ENCODE measurements at regions not wholly inside any gene's neighbourhood (a gene's known extent, or its start where the extent isn't known, plus 50 kb on each side); places are given as distances from the start of the nearest gene placed in this dataset.
"Not testable (repeated sequence)": the region's sequence is repeated elsewhere in the genome, so short reads cannot be mapped to it uniquely, and the experiment has no call there.

- no peak for DNase-seq
Measured at GRCh38 chr3:66633402-66634381, 132.9 kb upstream of the LRIG1 start.

DNA sequence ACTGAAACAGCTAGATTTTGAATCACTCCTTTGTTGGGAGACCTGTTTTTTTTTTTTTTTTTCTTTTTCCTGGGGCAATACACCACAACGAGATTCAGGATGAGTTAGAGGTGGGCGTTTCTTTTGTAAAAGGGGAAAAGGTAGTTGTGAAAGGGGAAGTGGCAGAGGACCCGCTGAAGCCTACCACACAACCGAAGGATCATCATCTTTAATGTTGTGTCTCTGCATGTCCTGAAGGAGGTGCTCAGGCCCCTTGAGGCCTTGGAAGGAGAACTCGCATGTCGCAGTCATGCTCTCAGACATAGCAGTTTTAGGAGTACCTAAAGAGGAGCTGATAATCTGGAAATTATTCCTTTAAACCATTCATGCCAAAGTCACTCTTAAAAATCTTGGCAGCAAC is 137.9 kb upstream of the LRIG1 start:
- DNase-seq: no peak

DNA sequence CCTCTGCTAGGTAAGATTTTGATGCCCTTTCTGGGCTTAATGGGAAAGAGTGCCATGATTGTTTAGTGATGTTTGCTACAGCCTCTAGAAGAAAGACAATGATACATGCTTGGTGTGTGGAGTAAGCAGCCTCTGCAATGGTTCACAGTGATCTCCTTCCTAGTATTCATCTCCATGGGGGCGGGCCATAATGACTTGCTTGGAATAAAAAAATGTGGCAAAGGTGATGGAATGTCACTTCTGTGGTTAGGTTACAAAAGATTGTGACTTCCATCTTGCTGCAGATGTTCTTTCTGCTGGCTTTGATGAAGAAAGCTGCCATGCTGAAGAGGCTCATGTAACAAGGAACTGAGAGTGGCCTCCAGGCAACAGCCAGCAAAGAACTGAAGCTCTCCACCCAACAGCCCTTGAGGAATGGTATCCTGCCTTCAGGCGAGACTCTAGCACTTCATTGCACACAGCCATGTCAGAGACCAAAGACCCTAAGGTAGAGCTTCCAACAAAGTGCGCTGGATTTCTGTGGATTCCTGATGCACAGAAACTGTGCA is 139.1 kb upstream of the LRIG1 start:
- DNase-seq: no peak

GRCh38 chr3:66642019-66642418 is 141.2 kb upstream of the LRIG1 start:
- DNase-seq: no peak

- DNase-seq: no peak
Measured at GRCh38 chr3:66642484-66642883, 141.7 kb upstream of the LRIG1 start.

DNA sequence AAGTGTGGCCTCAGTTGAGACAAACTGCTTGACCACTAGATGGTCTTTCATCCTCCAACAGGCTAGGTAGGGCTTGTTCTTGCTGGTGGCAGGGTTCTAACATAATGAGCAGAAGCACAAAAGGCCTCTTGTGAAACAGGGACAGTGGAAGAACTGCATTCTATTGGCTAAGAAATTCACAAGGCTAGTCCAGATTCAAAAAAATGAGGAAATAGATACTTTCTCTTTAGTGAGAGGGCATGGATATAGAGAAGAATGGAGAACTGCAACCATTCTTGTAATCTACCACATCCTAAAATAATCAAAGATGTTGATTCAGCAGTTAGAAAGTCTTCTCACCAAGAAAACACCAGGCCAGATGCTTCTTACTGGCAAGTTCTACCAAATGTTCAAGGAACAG is 143.7 kb upstream of the LRIG1 start:
- DNase-seq: peak; percentile 5

DNA sequence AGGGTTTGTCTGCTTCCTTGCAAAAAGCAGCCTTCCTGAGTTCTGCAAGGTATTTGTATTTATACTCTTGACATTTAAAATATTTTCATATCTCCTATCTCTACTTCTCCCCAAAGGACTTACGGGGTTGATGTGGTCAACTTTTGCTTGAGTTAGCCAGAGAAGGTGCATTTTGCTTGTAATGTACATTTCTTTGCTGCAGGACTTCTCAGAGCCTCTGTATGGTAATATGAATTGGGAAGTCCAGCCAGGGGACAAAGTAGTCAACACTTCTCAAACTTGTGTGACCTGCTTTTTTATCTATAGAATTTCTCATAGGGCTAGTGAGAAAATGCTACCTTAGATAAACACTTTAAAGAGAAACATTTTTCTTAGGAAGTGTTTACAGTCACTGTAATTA is 148.2 kb upstream of the LRIG1 start:
- DNase-seq: no peak

DNA sequence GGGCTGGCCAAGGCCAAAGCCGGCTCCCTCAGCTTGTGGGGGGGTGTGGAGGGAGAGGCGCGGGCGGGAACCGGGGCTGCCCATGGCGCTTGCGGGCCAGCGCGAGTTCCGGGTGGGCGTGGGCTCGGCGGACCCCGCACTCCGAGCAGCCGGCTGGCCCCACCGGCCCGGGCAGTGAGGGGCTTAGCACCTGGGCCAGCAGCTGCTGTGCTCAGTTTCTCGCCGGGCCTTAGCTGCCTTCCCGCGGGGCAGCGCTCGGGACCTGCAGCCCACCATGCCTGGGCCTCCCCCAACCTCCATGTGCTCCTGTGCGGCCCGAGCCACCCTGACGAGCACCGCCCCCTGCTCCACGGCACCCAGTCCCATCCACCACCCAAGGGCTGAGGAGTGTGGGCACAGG is 150.7 kb upstream of the LRIG1 start:
- DNase-seq: not testable (repeated sequence)

- not testable (repeated sequence) for DNase-seq
Measured at GRCh38 chr3:66652100-66652499, 151.3 kb upstream of the LRIG1 start.

GRCh38 chr3:66655044-66655443 is 154.2 kb upstream of the LRIG1 start:
- no peak for DNase-seq

DNA sequence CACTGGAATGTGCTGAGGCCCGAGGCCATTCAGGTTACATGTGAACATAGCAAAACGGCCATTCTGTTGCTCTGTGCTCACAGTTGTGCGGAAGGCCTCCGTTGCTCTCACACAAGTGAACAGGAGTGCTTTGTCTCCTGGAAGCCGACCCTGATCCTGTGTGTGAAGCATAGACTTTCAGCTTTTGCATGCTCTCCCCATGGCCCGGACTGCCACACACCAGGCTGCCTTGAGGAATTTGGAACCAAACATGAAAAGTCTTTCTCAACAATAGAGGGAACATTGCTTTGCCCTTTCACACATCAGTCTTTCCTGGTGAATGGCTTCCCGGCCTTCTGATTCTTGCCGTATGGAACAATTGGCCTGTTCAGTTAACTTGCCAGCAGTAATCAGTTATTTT is 154.8 kb upstream of the LRIG1 start:
- no peak for DNase-seq

- DNase-seq: no peak
Measured at GRCh38 chr3:66656609-66657008, 155.8 kb upstream of the LRIG1 start.

DNA sequence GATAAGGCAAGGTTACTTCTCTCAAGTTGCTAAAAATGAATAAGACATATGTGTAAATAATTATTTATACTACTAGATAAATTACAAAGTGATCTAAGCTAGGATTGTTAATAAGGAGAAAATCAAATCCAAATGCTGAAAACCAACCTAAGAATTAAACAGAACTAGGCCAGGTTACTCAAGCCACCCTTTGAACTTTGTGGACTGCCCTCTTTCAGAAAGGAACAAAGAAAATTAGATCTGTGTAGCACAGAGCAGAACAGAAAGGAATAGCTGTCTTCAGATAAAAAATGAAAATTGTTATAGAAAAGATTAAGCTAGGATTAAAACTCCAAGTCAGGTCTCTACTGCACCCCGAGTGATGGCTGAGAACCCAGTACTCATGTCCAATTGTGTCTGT is 158.2 kb upstream of the LRIG1 start:
- no peak for DNase-seq

DNA sequence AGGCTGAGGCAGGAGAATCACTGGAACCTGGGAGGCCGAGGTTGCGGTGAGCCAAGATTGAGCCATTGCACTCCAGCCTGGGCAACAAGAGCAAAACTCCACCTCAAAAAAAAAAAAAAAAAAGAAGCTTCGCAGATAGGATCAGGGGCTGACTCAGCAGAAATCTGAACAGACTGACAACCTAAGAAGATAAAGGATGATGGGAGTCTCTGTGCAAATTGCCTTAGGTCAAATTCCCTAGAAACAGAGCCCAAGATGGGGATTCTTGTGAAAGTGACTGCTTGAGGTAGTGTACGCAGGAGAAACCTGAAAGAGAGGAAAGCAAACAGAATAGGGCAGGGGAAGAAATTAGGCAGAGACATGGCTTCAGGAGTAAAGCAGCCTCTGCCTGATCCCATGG is 160.8 kb upstream of the LRIG1 start:
- DNase-seq: no peak

- DNase-seq: no peak
Measured at GRCh38 chr3:66662894-66663293, 162.1 kb upstream of the LRIG1 start.

DNA sequence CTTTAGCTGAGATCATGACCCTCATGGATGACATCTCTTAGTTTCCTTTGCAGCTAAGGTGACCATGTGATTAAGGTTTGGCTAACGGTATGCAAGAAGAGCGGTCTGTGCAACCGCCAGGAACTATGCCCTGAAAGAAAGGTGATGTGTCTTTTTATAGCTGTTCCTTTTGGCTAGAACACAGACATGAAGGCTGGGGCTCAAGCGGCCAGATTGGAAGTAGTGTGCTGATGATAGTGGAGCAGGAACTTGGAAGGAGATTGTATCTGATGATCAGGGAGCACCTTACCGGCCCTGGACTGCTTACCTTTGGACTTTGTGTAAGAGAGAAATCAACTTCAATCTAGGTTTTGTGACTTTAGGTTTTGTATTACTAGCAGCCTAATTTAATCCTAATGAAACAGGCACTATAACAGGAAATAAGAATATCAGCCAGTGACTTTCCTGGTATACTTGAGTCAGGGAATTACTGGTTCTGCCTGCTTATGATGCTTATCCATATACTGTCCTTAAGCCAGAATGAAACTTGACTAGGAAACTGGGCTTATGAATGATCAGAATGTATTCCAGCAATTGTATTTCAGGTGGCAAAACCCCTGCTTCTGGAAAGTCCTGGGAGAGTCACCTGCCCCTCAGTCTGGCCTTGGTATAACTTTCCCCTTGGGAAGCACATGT is 164.3 kb upstream of the LRIG1 start:
- DNase-seq: no peak

DNA sequence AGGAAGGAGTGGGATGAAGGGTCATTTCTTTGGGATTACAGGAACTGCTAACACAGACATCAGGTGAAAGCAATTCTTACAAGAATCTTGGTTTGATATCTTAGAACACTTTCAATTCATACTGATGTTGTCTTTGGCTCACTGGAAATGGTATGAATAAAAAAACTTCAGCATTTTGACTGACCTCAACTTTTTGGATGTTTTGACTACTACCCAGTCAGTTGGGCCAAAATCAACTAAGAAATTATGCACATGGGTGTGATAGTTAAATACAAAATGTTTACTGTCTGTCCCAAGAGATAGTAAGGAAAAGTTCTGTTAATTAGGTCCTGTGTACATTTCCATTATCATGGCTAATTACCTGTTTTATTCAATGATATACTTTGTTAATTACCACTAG is 165.5 kb upstream of the LRIG1 start:
- DNase-seq: no peak

DNA sequence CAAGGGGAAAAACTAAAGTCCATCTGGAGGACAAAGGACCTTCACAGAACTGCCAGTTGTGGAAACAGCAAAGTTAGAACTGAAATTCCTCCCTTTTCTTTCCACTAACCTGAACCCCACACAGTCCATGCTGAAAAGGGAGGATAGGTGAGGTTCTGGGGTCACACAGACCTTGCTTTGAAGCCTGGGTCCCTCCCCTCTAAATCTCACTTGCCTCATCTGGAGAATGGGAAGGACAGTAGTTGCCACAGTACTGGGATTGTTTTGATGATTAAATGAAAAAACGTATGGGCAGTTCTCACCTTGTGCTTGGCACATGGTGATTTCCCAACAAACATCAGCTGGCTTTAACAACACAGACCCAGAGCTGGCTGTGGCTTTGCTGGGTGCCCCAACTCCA is 166.4 kb upstream of the LRIG1 start:
- DNase-seq: no peak

GRCh38 chr3:66671291-66671690 is 170.5 kb upstream of the LRIG1 start:
- DNase-seq: no peak

DNA sequence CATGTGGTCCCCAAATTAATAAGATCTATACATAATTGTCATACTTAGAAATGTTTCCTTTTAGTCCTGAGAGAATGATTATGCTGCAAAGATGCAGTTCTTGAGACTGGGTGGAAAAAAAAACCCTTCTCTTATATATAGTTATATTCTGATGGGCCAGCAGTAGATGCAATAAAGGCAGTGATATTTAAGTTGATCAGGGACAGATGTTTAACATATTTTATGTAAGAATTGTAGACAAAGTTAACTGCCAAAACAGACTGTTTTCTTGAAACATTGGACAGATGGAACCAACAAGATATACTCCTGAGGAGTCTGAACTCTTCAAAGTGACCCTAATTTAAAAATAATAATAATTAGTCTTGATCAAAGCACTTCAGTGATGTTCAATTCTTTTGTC is 172.0 kb upstream of the LRIG1 start:
- no peak for DNase-seq

DNA sequence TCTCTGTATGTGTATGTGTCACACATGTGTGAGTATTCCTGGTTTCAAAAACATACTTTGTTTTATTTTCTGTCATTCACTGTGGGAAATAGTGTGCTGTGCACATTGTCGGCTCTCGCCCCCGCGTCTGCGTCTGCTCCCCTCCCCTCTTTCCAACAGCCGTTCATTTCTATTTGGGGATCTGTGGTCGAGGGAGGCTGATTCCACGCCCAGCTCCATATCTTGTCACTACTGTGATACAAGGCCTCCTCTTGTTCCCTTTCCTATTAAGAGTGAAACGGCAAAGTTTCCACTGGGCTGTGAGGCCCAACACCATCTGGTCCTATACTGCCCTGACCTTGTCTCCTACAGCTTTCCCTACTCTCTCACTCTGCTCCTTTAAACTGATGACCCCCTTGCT is 172.5 kb upstream of the LRIG1 start:
- no peak for DNase-seq

DNA sequence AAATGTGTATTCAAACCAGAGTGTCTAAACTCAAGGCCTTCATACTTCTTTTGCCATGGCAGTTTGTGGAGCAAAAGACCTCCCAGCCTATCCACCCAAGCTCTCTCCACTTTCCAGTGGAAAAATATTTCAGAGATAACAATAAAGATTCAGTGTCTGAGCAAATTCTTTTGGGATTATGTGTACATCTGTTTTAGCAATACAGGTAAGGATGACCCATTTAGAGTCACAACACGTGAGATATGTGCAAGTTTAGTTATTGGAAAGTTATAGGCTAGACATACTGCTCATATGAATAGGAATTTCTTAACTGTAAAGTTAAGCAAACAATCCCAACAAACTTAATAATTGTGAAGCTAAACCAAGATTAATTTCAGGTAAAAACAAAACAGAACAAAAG is 174.5 kb upstream of the LRIG1 start:
- no peak for DNase-seq

DNA sequence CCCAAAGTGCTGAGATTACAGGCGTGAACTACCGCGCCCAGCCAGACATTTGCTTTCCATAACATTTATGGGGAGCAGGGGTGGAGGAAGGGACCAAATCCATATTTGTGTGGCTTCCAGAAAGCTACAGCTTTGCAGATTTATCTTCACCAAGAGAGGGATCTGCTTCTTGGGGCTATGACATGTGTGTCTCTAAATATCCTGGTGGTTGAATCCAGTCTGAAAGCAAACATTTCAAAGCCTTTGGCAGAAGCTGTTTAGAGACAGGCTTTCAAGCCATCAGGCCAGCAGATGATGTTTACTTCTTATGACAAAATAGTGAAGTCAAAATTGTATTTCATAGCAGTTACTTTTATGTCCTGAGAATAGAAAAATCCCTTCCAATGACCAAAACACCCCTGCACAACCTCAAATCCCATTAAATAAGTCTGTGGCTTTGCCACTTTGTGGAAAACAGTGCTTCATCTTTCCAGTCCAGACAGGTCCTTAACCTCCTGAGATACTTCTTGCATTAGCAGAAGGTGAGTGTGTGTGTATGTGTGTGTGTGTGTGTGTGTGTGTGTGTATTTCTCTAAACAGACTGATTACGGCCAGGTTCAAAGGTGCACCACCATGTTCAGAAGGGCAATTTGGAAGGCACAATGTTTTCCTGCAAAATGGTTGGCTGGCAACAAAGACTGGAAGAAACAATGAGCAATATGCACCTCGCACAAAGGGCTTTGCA is 191.4 kb upstream of the LRIG1 start:
- no peak for DNase-seq

Measured in RPMI8226 (cell line).